ENCODE measurements at regions not wholly inside any gene's neighbourhood (a gene's known extent, or its start where the extent isn't known, plus 50 kb on each side); places are given as distances from the start of the nearest gene placed in this dataset.

- TF ChIP-seq POLR2AphosphoS5 (IDR thresholded peaks at IDR 0.05; ENCODE audit: low read depth, low read length) (no peak), RAD21 (IDR thresholded peaks at IDR 0.05; ENCODE audit: low read length) (no peak), CTCF (IDR thresholded peaks at IDR 0.05) (no peak), RXRA (IDR thresholded peaks at IDR 0.05; ENCODE audit: borderline replicate concordance, low read depth) (no peak), SMC3 (IDR thresholded peaks at IDR 0.05; ENCODE audit: low read depth, low read length) (no peak), TEAD4 (IDR thresholded peaks at IDR 0.05; ENCODE audit: borderline replicate concordance, insufficient read depth) (no peak)
- TF ChIP-seq, protein P1, sequence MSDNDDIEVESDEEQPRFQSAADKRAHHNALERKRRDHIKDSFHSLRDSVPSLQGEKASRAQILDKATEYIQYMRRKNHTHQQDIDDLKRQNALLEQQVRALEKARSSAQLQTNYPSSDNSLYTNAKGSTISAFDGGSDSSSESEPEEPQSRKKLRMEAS (IDR thresholded peaks at IDR 0.05; ENCODE audit: low read depth) = no peak
- TF ChIP-seq, protein P2, sequence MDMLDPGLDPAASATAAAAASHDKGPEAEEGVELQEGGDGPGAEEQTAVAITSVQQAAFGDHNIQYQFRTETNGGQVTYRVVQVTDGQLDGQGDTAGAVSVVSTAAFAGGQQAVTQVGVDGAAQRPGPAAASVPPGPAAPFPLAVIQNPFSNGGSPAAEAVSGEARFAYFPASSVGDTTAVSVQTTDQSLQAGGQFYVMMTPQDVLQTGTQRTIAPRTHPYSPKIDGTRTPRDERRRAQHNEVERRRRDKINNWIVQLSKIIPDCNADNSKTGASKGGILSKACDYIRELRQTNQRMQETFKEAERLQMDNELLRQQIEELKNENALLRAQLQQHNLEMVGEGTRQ (IDR thresholded peaks at IDR 0.05; ENCODE audit: borderline replicate concordance, low read depth, low read length) = no peak
- TF ChIP-seq, protein P3, sequence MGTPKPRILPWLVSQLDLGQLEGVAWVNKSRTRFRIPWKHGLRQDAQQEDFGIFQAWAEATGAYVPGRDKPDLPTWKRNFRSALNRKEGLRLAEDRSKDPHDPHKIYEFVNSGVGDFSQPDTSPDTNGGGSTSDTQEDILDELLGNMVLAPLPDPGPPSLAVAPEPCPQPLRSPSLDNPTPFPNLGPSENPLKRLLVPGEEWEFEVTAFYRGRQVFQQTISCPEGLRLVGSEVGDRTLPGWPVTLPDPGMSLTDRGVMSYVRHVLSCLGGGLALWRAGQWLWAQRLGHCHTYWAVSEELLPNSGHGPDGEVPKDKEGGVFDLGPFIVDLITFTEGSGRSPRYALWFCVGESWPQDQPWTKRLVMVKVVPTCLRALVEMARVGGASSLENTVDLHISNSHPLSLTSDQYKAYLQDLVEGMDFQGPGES (IDR thresholded peaks at IDR 0.05; ENCODE audit: low read depth, low read length) = no peak
- TF ChIP-seq, protein P4, sequence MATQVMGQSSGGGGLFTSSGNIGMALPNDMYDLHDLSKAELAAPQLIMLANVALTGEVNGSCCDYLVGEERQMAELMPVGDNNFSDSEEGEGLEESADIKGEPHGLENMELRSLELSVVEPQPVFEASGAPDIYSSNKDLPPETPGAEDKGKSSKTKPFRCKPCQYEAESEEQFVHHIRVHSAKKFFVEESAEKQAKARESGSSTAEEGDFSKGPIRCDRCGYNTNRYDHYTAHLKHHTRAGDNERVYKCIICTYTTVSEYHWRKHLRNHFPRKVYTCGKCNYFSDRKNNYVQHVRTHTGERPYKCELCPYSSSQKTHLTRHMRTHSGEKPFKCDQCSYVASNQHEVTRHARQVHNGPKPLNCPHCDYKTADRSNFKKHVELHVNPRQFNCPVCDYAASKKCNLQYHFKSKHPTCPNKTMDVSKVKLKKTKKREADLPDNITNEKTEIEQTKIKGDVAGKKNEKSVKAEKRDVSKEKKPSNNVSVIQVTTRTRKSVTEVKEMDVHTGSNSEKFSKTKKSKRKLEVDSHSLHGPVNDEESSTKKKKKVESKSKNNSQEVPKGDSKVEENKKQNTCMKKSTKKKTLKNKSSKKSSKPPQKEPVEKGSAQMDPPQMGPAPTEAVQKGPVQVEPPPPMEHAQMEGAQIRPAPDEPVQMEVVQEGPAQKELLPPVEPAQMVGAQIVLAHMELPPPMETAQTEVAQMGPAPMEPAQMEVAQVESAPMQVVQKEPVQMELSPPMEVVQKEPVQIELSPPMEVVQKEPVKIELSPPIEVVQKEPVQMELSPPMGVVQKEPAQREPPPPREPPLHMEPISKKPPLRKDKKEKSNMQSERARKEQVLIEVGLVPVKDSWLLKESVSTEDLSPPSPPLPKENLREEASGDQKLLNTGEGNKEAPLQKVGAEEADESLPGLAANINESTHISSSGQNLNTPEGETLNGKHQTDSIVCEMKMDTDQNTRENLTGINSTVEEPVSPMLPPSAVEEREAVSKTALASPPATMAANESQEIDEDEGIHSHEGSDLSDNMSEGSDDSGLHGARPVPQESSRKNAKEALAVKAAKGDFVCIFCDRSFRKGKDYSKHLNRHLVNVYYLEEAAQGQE (IDR thresholded peaks at IDR 0.05; ENCODE audit: low read depth, low read length) = no peak
These were observed 71.2 kb upstream of the CNTNAP5 start for GRCh38 chr2:123953846-123954245.

All from SK-N-SH (cell line).